GM23338 (cell line): ENCODE measurements at regions not wholly inside any gene's neighbourhood (a gene's known extent, or its start where the extent isn't known, plus 50 kb on each side); places are given as distances from the start of the nearest gene placed in this dataset.

Experiments
- ATAC-seq: fragments of 200-7000 bp; cut with Tn5 transposase; 3 replicates; pipeline ENCODE4 v1.9.1; 2020
- DNase-seq: peaks from one replicate; pipeline ENCODE4 v3.0.0-alpha.2; 2015; ENCODE audit warnings: low spot score
- H2AFZ ChIP-seq: fragments of 200-600 bp; sonication (generic); 2 replicates; pipeline ENCODE4 v1.8.0; 2016; ENCODE audit warnings: antibody characterized with exemption, mild to moderate bottlenecking, moderate library complexity
- H3F3A ChIP-seq: fragments of 200-600 bp; sonication (generic); replicated peaks from 2 replicates; pipeline ENCODE4 v1.8.0; 2017; ENCODE audit warnings: antibody characterized with exemption, mixed run types, low read depth
- H3K27ac ChIP-seq: fragments of 200-600 bp; sonication (generic); 2 replicates; pipeline ENCODE4 v1.6.1; 2016; ENCODE audit warnings: low read depth
- H3K27me3 ChIP-seq: fragments of 200-600 bp; sonication (generic); 2 replicates; pipeline ENCODE4 v1.8.0; 2016; ENCODE audit warnings: mild to moderate bottlenecking, mixed run types, moderate library complexity; ENCODE audit not compliant: insufficient read depth
- H3K36me3 ChIP-seq: fragments of 200-600 bp; sonication (generic); 2 replicates; pipeline ENCODE4 v1.8.0; 2016; ENCODE audit warnings: mild to moderate bottlenecking; ENCODE audit not compliant: insufficient read depth
- H3K4me1 ChIP-seq: fragments of 200-600 bp; sonication (generic); 2 replicates; pipeline ENCODE4 v1.8.0; 2016; ENCODE audit warnings: mild to moderate bottlenecking, moderate library complexity; ENCODE audit not compliant: insufficient read depth
- H3K4me2 ChIP-seq: fragments of 200-600 bp; sonication (generic); 2 replicates; pipeline ENCODE4 v1.7.1; 2017; ENCODE audit warnings: mixed run types
- H3K4me3 ChIP-seq: fragments of 200-600 bp; sonication (generic); 2 replicates; pipeline ENCODE4 v1.6.1; 2016; ENCODE audit warnings: mixed run types
- H3K79me2 ChIP-seq: fragments of 200-600 bp; sonication (generic); replicated peaks from 2 replicates; pipeline ENCODE4 v1.8.0; 2017; ENCODE audit warnings: mild to moderate bottlenecking; ENCODE audit not compliant: insufficient read depth
- H3K9me2 ChIP-seq: fragments of 200-600 bp; sonication (generic); 2 replicates; pipeline ENCODE4 v1.8.0; 2017; ENCODE audit not compliant: insufficient read depth
- H4K20me1 ChIP-seq: fragments of 200-600 bp; sonication (generic); replicated peaks from 2 replicates; pipeline ENCODE4 v1.8.0; 2017; ENCODE audit warnings: mild to moderate bottlenecking; ENCODE audit not compliant: insufficient read depth
- H3K27ac Mint-ChIP-seq: 2 replicates; pipeline ENCODE4 v1.8.0; 2020; ENCODE audit warnings: inconsistent platforms, mild to moderate bottlenecking, moderate library complexity, mixed read lengths
- H3K27me3 Mint-ChIP-seq: 3 replicates; pipeline ENCODE4 v1.8.0; 2022; ENCODE audit warnings: low read depth, mild to moderate bottlenecking, moderate library complexity, mixed read lengths, inconsistent platforms; ENCODE audit not compliant: insufficient read depth, poor library complexity
- H3K36me3 Mint-ChIP-seq: 3 replicates; pipeline ENCODE4 v1.8.0; 2021; ENCODE audit warnings: low read depth, mild to moderate bottlenecking, inconsistent platforms, moderate library complexity, mixed read lengths
- H3K4me1 Mint-ChIP-seq: 3 replicates; pipeline ENCODE4 v1.8.0; 2020; ENCODE audit warnings: mild to moderate bottlenecking, inconsistent platforms, mixed read lengths
- H3K4me3 Mint-ChIP-seq: 3 replicates; pipeline ENCODE4 v1.8.0; 2021; ENCODE audit warnings: moderate library complexity, mild to moderate bottlenecking, inconsistent platforms, mixed read lengths
- H3K9me3 Mint-ChIP-seq: 3 replicates; pipeline ENCODE4 v1.8.0; 2020; ENCODE audit warnings: moderate library complexity, mild to moderate bottlenecking, inconsistent platforms, mixed read lengths
- EZH2 ChIP-seq: fragments of 200-600 bp; sonication (generic); IDR thresholded peaks from one replicate; pipeline ENCODE4 v1.8.0; 2017; ENCODE audit warnings: antibody characterized with exemption, mild to moderate bottlenecking, low read depth; ENCODE audit not compliant: unreplicated experiment
- EZH2phosphoT487 ChIP-seq: fragments of 200-600 bp; sonication (generic); IDR thresholded peaks from one replicate; pipeline ENCODE4 v1.8.1; 2018; ENCODE audit warnings: antibody characterized with exemption; ENCODE audit not compliant: unreplicated experiment
- NANOG ChIP-seq: IDR thresholded peaks from 2 replicates; pipeline ENCODE4 v1.6.1; 2016; ENCODE audit warnings: antibody characterized with exemption, borderline replicate concordance
- POLR2AphosphoS5 ChIP-seq: IDR thresholded peaks from 2 replicates; pipeline ENCODE4 v1.6.1; 2016; ENCODE audit warnings: antibody characterized with exemption, low read depth
- ZNF331 ChIP-seq: fragments of 250-450 bp; sonication (Bioruptor Pico); IDR thresholded peaks from 2 replicates; pipeline ENCODE4 v1.5.0; 2020; ENCODE audit warnings: low read depth, mild to moderate bottlenecking, moderate library complexity
- TF ChIP-seq, protein P1 (sequence below), 2 experiments: fragments of 200-600 bp in 1 of 2; sonication (generic) in 1 of 2; conservative IDR thresholded peaks; 2 replicates each; pipeline versions ENCODE4 v1.5.1 to v1.6.1; 2016 to 2017; ENCODE audit warnings: antibody characterized with exemption in 2 of 2, low read depth in 2 of 2, mild to moderate bottlenecking in 2 of 2, moderate library complexity in 1 of 2
- TF ChIP-seq, protein P2 (sequence below): IDR thresholded peaks from 2 replicates; pipeline ENCODE4 v1.6.1; 2016; ENCODE audit warnings: antibody characterized with exemption
- TF ChIP-seq, protein P3 (sequence below): IDR thresholded peaks from one replicate; pipeline ENCODE4 v1.6.1; 2018; ENCODE audit warnings: antibody characterized with exemption; ENCODE audit not compliant: unreplicated experiment

DNA sequence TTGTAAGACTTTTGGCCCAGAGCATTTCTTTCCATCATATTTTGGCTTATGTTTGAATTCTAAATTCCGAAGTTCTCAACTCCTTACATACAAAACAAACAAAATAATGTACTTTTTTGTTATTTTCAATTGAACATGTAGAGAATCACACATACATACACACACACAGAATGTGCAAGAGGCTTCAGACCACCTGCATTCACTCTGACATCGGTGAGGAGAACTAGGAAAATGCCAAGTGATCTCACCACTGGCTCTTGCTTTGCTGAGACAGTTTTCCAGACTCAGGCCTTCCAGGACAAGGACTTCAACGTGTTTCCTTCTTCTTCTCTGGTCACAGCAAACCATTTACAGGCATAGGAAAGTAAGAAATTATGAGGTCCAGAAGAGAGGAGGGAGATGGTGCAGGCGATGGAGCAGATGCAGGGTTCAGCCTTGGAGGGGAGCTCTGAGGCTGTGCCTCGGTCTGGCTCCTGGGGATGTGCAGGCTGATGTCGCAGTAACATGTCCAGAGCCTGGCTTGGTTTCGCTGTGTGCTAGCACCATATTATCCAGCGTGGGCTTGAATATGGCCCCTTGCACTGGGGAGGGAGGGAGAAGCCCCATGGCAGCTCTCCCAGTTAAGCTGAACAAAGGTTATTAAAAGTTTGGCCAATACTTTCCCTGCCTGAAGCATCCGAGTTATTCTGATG lies 93.4 kb downstream of the DACT2 start:
- no peaks in the 10 kb centered on the region for H3K79me2 ChIP-seq
- no peaks in the 10 kb centered on the region for H3K9me3 Mint-ChIP-seq
- DNase-seq (no peak), ATAC-seq (peak; percentile 38; the same call in 2 of the 3 replicates)
- TF ChIP-seq NANOG = no peak
- TF ChIP-seq, protein P1, sequence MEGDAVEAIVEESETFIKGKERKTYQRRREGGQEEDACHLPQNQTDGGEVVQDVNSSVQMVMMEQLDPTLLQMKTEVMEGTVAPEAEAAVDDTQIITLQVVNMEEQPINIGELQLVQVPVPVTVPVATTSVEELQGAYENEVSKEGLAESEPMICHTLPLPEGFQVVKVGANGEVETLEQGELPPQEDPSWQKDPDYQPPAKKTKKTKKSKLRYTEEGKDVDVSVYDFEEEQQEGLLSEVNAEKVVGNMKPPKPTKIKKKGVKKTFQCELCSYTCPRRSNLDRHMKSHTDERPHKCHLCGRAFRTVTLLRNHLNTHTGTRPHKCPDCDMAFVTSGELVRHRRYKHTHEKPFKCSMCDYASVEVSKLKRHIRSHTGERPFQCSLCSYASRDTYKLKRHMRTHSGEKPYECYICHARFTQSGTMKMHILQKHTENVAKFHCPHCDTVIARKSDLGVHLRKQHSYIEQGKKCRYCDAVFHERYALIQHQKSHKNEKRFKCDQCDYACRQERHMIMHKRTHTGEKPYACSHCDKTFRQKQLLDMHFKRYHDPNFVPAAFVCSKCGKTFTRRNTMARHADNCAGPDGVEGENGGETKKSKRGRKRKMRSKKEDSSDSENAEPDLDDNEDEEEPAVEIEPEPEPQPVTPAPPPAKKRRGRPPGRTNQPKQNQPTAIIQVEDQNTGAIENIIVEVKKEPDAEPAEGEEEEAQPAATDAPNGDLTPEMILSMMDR (conservative IDR thresholded peaks at IDR 0.05; ENCODE audit: low read depth in 2 of 2) = peak in 1 of 2 experiments; percentile 33; a peak in 1 of 4 replicates
- no peaks in the 10 kb centered on the region for H4K20me1 ChIP-seq
- no peaks in the 10 kb centered on the region for H3K36me3 Mint-ChIP-seq
- H3F3A ChIP-seq = no peaks in the 10 kb centered on the region
- H3K27ac ChIP-seq = no peak overlapping the region
- peaks cover 6% of the 10 kb centered on the region for H3K27me3 Mint-ChIP-seq
- no peak overlapping the region for H3K4me2 ChIP-seq
- no peaks in the 10 kb centered on the region for H3K36me3 ChIP-seq
- no peaks in the 10 kb centered on the region for H3K27me3 ChIP-seq
- H2AFZ ChIP-seq = peak overlapping the region; percentile 2; the same call in 1 of the 2 replicates
- H3K27ac Mint-ChIP-seq = no peak overlapping the region
- H3K4me3 ChIP-seq = no peak overlapping the region
- H3K4me3 Mint-ChIP-seq = no peak overlapping the region; the same call in 2 of the 3 replicates
- peaks cover 30% of the 10 kb centered on the region for H3K4me1 Mint-ChIP-seq
- peaks cover 5% of the 10 kb centered on the region; the same call in 1 of the 2 replicates for H3K4me1 ChIP-seq
- H3K9me2 ChIP-seq = no peaks in the 10 kb centered on the region

DNA sequence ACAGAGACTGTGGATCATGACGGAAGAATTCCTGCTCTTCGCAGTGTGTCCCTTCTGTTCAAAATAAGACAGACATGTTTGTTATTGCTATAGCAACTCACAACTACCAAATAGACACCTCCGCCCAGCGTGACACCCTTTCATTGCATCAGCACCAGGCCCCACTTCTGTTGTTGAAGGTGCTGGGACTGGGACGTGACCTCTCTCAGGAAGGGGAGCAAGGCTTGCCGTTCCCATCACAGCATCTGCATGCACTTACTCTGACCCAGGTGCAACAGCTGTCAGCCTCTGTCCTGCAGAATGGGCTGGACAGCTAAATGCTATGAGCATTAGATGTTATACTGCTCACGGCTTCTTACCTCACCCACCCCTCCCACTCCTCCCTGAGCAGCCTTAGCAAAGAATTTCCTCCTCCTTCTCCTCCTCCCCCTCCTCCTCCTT lies 94.1 kb downstream of the DACT2 start:
- Histone ChIP-seq H3K27ac (no peak overlapping the region), H3K79me2 (no peaks in the 10 kb centered on the region), H3K4me3 (no peak overlapping the region), H3K9me2 (no peaks in the 10 kb centered on the region), H3K36me3 (no peaks in the 10 kb centered on the region), H4K20me1 (no peaks in the 10 kb centered on the region), H2AFZ (no peak overlapping the region), H3K4me2 (no peak overlapping the region), H3K4me1 (peaks cover 5% of the 10 kb centered on the region; the same call in 1 of the 2 replicates), H3F3A (no peaks in the 10 kb centered on the region), H3K27me3 (no peaks in the 10 kb centered on the region)
- Mint-ChIP-seq H3K9me3 (no peaks in the 10 kb centered on the region), H3K27ac (0 out of 2 replicates have a peak overlapping the region, but pooled peaks have one; percentile 45), H3K4me3 (no peak overlapping the region), H3K36me3 (no peaks in the 10 kb centered on the region), H3K27me3 (peaks cover 3% of the 10 kb centered on the region), H3K4me1 (peaks cover 27% of the 10 kb centered on the region)
- ATAC-seq (peak; percentile 59), DNase-seq (peak; percentile 30)
- TF ChIP-seq, protein P1 (conservative IDR thresholded peaks at IDR 0.05; ENCODE audit: low read depth in 2 of 2) = no peak
- no peak for TF ChIP-seq EZH2phosphoT487
- TF ChIP-seq, protein P2, sequence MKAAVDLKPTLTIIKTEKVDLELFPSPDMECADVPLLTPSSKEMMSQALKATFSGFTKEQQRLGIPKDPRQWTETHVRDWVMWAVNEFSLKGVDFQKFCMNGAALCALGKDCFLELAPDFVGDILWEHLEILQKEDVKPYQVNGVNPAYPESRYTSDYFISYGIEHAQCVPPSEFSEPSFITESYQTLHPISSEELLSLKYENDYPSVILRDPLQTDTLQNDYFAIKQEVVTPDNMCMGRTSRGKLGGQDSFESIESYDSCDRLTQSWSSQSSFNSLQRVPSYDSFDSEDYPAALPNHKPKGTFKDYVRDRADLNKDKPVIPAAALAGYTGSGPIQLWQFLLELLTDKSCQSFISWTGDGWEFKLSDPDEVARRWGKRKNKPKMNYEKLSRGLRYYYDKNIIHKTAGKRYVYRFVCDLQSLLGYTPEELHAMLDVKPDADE = no peak
- no peak for TF ChIP-seq NANOG
- TF ChIP-seq, protein P3, sequence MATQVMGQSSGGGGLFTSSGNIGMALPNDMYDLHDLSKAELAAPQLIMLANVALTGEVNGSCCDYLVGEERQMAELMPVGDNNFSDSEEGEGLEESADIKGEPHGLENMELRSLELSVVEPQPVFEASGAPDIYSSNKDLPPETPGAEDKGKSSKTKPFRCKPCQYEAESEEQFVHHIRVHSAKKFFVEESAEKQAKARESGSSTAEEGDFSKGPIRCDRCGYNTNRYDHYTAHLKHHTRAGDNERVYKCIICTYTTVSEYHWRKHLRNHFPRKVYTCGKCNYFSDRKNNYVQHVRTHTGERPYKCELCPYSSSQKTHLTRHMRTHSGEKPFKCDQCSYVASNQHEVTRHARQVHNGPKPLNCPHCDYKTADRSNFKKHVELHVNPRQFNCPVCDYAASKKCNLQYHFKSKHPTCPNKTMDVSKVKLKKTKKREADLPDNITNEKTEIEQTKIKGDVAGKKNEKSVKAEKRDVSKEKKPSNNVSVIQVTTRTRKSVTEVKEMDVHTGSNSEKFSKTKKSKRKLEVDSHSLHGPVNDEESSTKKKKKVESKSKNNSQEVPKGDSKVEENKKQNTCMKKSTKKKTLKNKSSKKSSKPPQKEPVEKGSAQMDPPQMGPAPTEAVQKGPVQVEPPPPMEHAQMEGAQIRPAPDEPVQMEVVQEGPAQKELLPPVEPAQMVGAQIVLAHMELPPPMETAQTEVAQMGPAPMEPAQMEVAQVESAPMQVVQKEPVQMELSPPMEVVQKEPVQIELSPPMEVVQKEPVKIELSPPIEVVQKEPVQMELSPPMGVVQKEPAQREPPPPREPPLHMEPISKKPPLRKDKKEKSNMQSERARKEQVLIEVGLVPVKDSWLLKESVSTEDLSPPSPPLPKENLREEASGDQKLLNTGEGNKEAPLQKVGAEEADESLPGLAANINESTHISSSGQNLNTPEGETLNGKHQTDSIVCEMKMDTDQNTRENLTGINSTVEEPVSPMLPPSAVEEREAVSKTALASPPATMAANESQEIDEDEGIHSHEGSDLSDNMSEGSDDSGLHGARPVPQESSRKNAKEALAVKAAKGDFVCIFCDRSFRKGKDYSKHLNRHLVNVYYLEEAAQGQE = no peak
- TF ChIP-seq EZH2 = no peak
- no peak for TF ChIP-seq ZNF331 (CRISPR knock-in tag)
- TF ChIP-seq POLR2AphosphoS5 = no peak
